Suprapubic skin (tissue), 4 donors: ENCODE measurements at regions not wholly inside any gene's neighbourhood (a gene's known extent, or its start where the extent isn't known, plus 50 kb on each side); places are given as distances from the start of the nearest gene placed in this dataset.

ENCODE experiments used
- DNase-seq, 2 donors: peaks; one replicate each; pipeline ENCODE4 v3.0.0-alpha.2; 2019; ENCODE audit warnings: low spot score in 2 of 2
- H3K27ac ChIP-seq: fragments of 200-600 bp; sonication (generic); one replicate; pipeline ENCODE4 v1.5.1; 2019
- H3K27me3 ChIP-seq: fragments of 200-600 bp; sonication (generic); one replicate; pipeline ENCODE4 v1.5.1; 2019
- H3K36me3 ChIP-seq: fragments of 200-600 bp; sonication (generic); one replicate; pipeline ENCODE4 v1.5.1; 2019
- H3K4me1 ChIP-seq: fragments of 200-600 bp; sonication (generic); one replicate; pipeline ENCODE4 v1.5.1; 2019
- H3K4me3 ChIP-seq: fragments of 200-600 bp; sonication (generic); one replicate; pipeline ENCODE4 v1.5.1; 2019; ENCODE audit warnings: mild to moderate bottlenecking
- H3K9me3 ChIP-seq: fragments of 200-600 bp; sonication (generic); one replicate; pipeline ENCODE4 v1.5.1; 2019
- EP300 ChIP-seq: sonication (generic); formaldehyde crosslinking; IDR thresholded peaks from one replicate; pipeline ENCODE4 v1.6.1; 2017; ENCODE audit warnings: antibody characterized with exemption
- POLR2A ChIP-seq, 2 donors: fragments of 450-650 bp; IDR thresholded peaks; one replicate each; pipeline ENCODE4 v1.6.1; 2017; ENCODE audit warnings: antibody characterized with exemption in 2 of 2, mild to moderate bottlenecking in 2 of 2, moderate library complexity in 2 of 2
- POLR2AphosphoS5 ChIP-seq, 3 donors: sonication (generic); formaldehyde crosslinking; IDR thresholded peaks; one replicate each; pipeline ENCODE4 v1.6.1; 2017; ENCODE audit warnings: antibody characterized with exemption in 3 of 3
- WGBS: methylation state at CpG from one replicate; pipeline ENCODE4 v1.1.5; 2018; 5-methylcytosine and 5-hydroxymethylcytosine counted together
- TF ChIP-seq, protein P1 (sequence below), 2 donors: fragments of 200-600 bp in 1 of 2; fragments of 450-650 bp in 1 of 2; sonication (generic) in 1 of 2; IDR thresholded peaks; one replicate each; pipeline ENCODE4 v1.5.1; 2016 to 2019; ENCODE audit warnings: antibody characterized with exemption in 2 of 2, mild to moderate bottlenecking in 1 of 2, moderate library complexity in 1 of 2

GRCh38 chr15:77836906-77837648 is 204.4 kb upstream of the LINGO1 start:
- DNase-seq: peak in 1 of 2 donors; percentile 46
- Histone ChIP-seq H3K4me3 (no peak overlapping the region), H3K27me3 (peaks cover 51% of the 10 kb centered on the region), H3K27ac (no peak overlapping the region), H3K4me1 (no peaks in the 10 kb centered on the region), H3K36me3 (no peaks in the 10 kb centered on the region), H3K9me3 (no peaks in the 10 kb centered on the region)
- 73% methylated on average over 11 of the region's 12 CpGs for WGBS
- no peak for TF ChIP-seq POLR2AphosphoS5 (IDR thresholded peaks at IDR 0.05)
- no peak for TF ChIP-seq EP300
- TF ChIP-seq, protein P1, sequence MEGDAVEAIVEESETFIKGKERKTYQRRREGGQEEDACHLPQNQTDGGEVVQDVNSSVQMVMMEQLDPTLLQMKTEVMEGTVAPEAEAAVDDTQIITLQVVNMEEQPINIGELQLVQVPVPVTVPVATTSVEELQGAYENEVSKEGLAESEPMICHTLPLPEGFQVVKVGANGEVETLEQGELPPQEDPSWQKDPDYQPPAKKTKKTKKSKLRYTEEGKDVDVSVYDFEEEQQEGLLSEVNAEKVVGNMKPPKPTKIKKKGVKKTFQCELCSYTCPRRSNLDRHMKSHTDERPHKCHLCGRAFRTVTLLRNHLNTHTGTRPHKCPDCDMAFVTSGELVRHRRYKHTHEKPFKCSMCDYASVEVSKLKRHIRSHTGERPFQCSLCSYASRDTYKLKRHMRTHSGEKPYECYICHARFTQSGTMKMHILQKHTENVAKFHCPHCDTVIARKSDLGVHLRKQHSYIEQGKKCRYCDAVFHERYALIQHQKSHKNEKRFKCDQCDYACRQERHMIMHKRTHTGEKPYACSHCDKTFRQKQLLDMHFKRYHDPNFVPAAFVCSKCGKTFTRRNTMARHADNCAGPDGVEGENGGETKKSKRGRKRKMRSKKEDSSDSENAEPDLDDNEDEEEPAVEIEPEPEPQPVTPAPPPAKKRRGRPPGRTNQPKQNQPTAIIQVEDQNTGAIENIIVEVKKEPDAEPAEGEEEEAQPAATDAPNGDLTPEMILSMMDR (IDR thresholded peaks at IDR 0.05): no peak
- no peak for TF ChIP-seq POLR2A (IDR thresholded peaks at IDR 0.05)

- H3K27me3 ChIP-seq: peaks cover 43% of the 10 kb centered on the region
- H3K4me1 ChIP-seq: no peaks in the 10 kb centered on the region
- WGBS: 56% methylated on average over 4 of the region's 6 CpGs
- H3K9me3 ChIP-seq: no peaks in the 10 kb centered on the region
- H3K36me3 ChIP-seq: no peaks in the 10 kb centered on the region
- no peak overlapping the region for H3K27ac ChIP-seq
- DNase-seq: peak in 1 of 2 donors; percentile 42
- no peak for TF ChIP-seq POLR2A (IDR thresholded peaks at IDR 0.05)
- TF ChIP-seq POLR2AphosphoS5 (IDR thresholded peaks at IDR 0.05): no peak
- TF ChIP-seq EP300: no peak
- H3K4me3 ChIP-seq: no peak overlapping the region
Observed at GRCh38 chr15:77836121-77836692, 203.5 kb upstream of the LINGO1 start.

- Histone ChIP-seq H3K27ac (no peak overlapping the region), H3K27me3 (peaks cover 29% of the 10 kb centered on the region), H3K9me3 (no peaks in the 10 kb centered on the region), H3K4me1 (no peaks in the 10 kb centered on the region), H3K4me3 (no peak overlapping the region), H3K36me3 (no peaks in the 10 kb centered on the region)
- TF ChIP-seq POLR2AphosphoS5 (IDR thresholded peaks at IDR 0.05) (no peak), EP300 (no peak), POLR2A (IDR thresholded peaks at IDR 0.05) (no peak)
- TF ChIP-seq, protein P1 (IDR thresholded peaks at IDR 0.05): no peak
- no peak for DNase-seq
- WGBS: 95% methylated on average over 7 of the region's 7 CpGs
Observed at GRCh38 chr15:77834276-77834990, 201.7 kb upstream of the LINGO1 start.

DNA sequence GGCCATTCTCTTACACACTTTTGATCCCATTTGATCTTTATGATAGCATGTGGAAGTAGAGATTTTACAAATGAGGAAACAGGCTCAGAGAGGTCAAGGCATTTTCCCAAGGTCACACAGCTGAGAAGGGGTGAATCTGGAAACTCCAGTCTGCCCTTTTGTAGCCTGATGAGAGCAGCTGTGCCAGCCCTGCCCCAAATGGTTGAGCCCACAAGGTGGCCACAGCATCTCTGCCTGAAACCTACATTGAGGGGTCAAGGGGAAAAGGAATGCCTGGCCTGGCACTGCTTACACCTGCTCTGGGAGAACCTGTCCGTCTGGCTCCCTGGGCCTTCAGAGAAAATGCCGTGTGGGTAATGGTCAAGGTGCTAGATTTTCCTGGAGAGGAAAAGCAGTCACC is 200.2 kb upstream of the LINGO1 start:
- TF ChIP-seq POLR2AphosphoS5 (IDR thresholded peaks at IDR 0.05) (no peak), EP300 (no peak), POLR2A (IDR thresholded peaks at IDR 0.05) (no peak)
- TF ChIP-seq, protein P1 (IDR thresholded peaks at IDR 0.05): no peak
- H3K27me3 ChIP-seq: peaks cover 21% of the 10 kb centered on the region
- no peaks in the 10 kb centered on the region for H3K9me3 ChIP-seq
- no peaks in the 10 kb centered on the region for H3K36me3 ChIP-seq
- no peak overlapping the region for H3K27ac ChIP-seq
- H3K4me1 ChIP-seq: no peaks in the 10 kb centered on the region
- no peak overlapping the region for H3K4me3 ChIP-seq
- DNase-seq: no peak
- 65% methylated on average over 2 of the region's 2 CpGs for WGBS

DNA sequence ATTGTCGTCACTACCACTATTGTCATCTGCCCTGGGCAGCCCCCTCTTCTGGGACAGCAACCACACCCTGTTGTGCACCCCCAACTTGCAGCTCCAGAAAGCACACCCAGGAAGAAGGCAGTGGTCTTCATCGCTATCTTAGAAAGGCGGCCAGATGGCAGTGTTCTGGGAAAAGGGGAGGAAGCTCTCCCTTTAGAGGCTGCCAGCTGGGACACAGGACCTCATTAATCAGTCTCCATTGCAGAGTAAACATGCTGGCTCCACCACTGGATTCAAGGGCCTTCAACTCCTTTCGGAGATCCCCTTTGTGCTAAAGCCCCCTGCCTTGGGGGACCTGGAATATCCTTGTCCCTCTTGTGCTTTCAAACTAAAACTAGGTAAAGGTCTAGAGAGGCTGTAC is 199.3 kb upstream of the LINGO1 start:
- H3K27me3 ChIP-seq: peaks cover 16% of the 10 kb centered on the region

More for the DNA sequence above, 199.3 kb upstream of the LINGO1 start:
- TF ChIP-seq, protein P1 (IDR thresholded peaks at IDR 0.05): no peak
- TF ChIP-seq POLR2A (IDR thresholded peaks at IDR 0.05): no peak
- no peak for TF ChIP-seq POLR2AphosphoS5 (IDR thresholded peaks at IDR 0.05)
- TF ChIP-seq EP300: no peak
- Histone ChIP-seq H3K36me3 (no peaks in the 10 kb centered on the region), H3K27ac (no peak overlapping the region), H3K4me1 (no peaks in the 10 kb centered on the region), H3K9me3 (no peaks in the 10 kb centered on the region), H3K4me3 (no peak overlapping the region)
- WGBS: 69% methylated on average over 4 of the region's 4 CpGs
- DNase-seq: peak in 1 of 2 donors; percentile 5
